PFSK-1 (cell line): ENCODE measurements at regions not wholly inside any gene's neighbourhood (a gene's known extent, or its start where the extent isn't known, plus 50 kb on each side); places are given as distances from the start of the nearest gene placed in this dataset.

Experiments
- FOXP2 ChIP-seq: optimal IDR thresholded peaks from 2 replicates; pipeline ENCODE3; 2011; ENCODE audit warnings: borderline replicate concordance, control low read depth, inconsistent platforms; ENCODE audit not compliant: insufficient read depth; ENCODE audit errors: extremely low read length, extremely low read depth
- POLR2AphosphoS5 ChIP-seq: IDR thresholded peaks from 2 replicates; pipeline ENCODE4 v1.6.1; 2012; ENCODE audit warnings: low read depth, mild to moderate bottlenecking, control low read depth, low read length, moderate library complexity
- REST ChIP-seq, 2 experiments: IDR thresholded peaks; 2 replicates each; pipeline versions ENCODE4 v1.6.1 to v1.8.0; 2011 to 2012; ENCODE audit warnings: low read depth in 2 of 2, low read length in 2 of 2, control low read depth in 1 of 2, inconsistent platforms in 1 of 2, mild to moderate bottlenecking in 1 of 2, moderate library complexity in 1 of 2; ENCODE audit not compliant: insufficient read depth in 1 of 2
- SIN3A ChIP-seq: IDR thresholded peaks from 2 replicates; pipeline ENCODE4 v1.6.1; 2012; ENCODE audit warnings: mild to moderate bottlenecking, low read length, moderate library complexity, borderline replicate concordance; ENCODE audit not compliant: insufficient read depth
- TAF1 ChIP-seq: IDR thresholded peaks from 2 replicates; pipeline ENCODE4 v1.6.1; 2012; ENCODE audit warnings: low read length, control low read depth, borderline replicate concordance; ENCODE audit not compliant: insufficient read depth

GRCh38 chr2:220877491-220877890, 694.6 kb downstream of the EPHA4 start:
- TF ChIP-seq SIN3A: no peak
- TF ChIP-seq FOXP2: no peak
- no peak for TF ChIP-seq POLR2AphosphoS5
- no peak for TF ChIP-seq REST (IDR thresholded peaks at IDR 0.05; ENCODE audit: insufficient read depth in 1 of 2, low read depth in 2 of 2, low read length in 2 of 2)
- TF ChIP-seq TAF1: no peak

GRCh38 chr2:220877897-220878296, 694.2 kb downstream of the EPHA4 start:
- TF ChIP-seq REST (IDR thresholded peaks at IDR 0.05; ENCODE audit: insufficient read depth in 1 of 2, low read depth in 2 of 2, low read length in 2 of 2) (no peak), POLR2AphosphoS5 (no peak), TAF1 (no peak), FOXP2 (no peak), SIN3A (no peak)

- TF ChIP-seq POLR2AphosphoS5: no peak
- no peak for TF ChIP-seq TAF1
- no peak for TF ChIP-seq SIN3A
- no peak for TF ChIP-seq FOXP2
- no peak for TF ChIP-seq REST (IDR thresholded peaks at IDR 0.05; ENCODE audit: insufficient read depth in 1 of 2, low read depth in 2 of 2, low read length in 2 of 2)
These were observed 691.2 kb downstream of the EPHA4 start for GRCh38 chr2:220880623-220881596.

GRCh38 chr2:220882507-220882906, 689.6 kb downstream of the EPHA4 start:
- TF ChIP-seq POLR2AphosphoS5 (no peak), TAF1 (no peak), SIN3A (no peak)

- no peak for TF ChIP-seq REST (IDR thresholded peaks at IDR 0.05; ENCODE audit: insufficient read depth in 1 of 2, low read depth in 2 of 2, low read length in 2 of 2)
- no peak for TF ChIP-seq TAF1
- no peak for TF ChIP-seq SIN3A
- no peak for TF ChIP-seq FOXP2
- no peak for TF ChIP-seq POLR2AphosphoS5
These were observed 686.5 kb downstream of the EPHA4 start for GRCh38 chr2:220885593-220885992.
